GM23248 (cell line): ENCODE measurements at regions not wholly inside any gene's neighbourhood (a gene's known extent, or its start where the extent isn't known, plus 50 kb on each side); places are given as distances from the start of the nearest gene placed in this dataset.

Experiments
- EZH2 ChIP-seq: fragments of 200-600 bp; sonication (generic); IDR thresholded peaks from 2 replicates; pipeline ENCODE4 v1.6.1; 2018; ENCODE audit warnings: antibody characterized with exemption, mild to moderate bottlenecking; ENCODE audit not compliant: insufficient read depth, poor library complexity, severe bottlenecking
- EZH2phosphoT487 ChIP-seq: fragments of 200-600 bp; sonication (generic); IDR thresholded peaks from 2 replicates; pipeline ENCODE4 v1.6.1; 2018; ENCODE audit warnings: antibody characterized with exemption, moderate library complexity, mild to moderate bottlenecking, low read depth; ENCODE audit not compliant: insufficient read depth

DNA sequence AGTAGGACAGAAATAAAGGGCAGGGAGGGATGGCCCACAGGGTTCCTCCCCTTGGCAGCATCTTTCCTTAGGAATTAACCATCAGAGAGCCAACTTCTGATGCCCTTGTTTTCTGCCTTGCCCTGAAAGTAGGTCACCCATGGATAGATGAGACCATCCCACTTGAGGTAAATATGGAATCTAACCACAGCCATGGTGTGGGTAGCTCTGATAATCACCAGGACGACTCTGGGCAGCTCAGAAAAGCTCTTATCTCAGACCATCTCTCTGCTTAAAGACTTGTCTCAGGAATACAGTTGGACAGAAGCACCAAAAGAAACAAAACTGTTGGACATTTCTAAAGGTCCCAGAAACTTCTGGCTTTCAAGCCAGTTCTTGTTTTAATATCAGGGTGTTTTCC lies 101.4 kb upstream of the CELF4 start:
- TF ChIP-seq EZH2 (no peak), EZH2phosphoT487 (no peak)
